CD4-positive, alpha-beta memory T cell (primary cell): ENCODE measurements at regions not wholly inside any gene's neighbourhood (a gene's known extent, or its start where the extent isn't known, plus 50 kb on each side); places are given as distances from the start of the nearest gene placed in this dataset.

Source experiments
- CTCF ChIA-PET: fragments of 350-600 bp; sonication (Branson Sonifier 250); formaldehyde crosslinking; loops from one replicate; lab custom pipeline; 2021; ENCODE audit warnings: inconsistent platforms; ENCODE audit not compliant: partially characterized antibody; lab: Charles Lee
- POLR2A ChIA-PET: fragments of 350-600 bp; sonication (Branson Sonifier 250); formaldehyde crosslinking; loops from one replicate; lab custom pipeline; 2021; ENCODE audit not compliant: partially characterized antibody; lab: Charles Lee
- DNase-seq, 5 donors: peaks; one replicate each; pipeline versions ENCODE4 v3.0.0 to v3.0.0-alpha.2; 2020 to 2022; ENCODE audit warnings: mixed read lengths in 1 of 5
- H3K27ac ChIP-seq: one replicate; pipeline ENCODE4 v1.7.0; 2013; ENCODE audit warnings: low read depth, low read length
- H3K27me3 ChIP-seq: 2 replicates; pipeline ENCODE4 v1.7.0; 2013; ENCODE audit warnings: mild to moderate bottlenecking, low read length, moderate library complexity; ENCODE audit not compliant: insufficient read depth
- H3K36me3 ChIP-seq: 2 replicates; pipeline ENCODE4 v1.7.0; 2013; ENCODE audit warnings: mild to moderate bottlenecking, low read length, moderate library complexity; ENCODE audit not compliant: insufficient read depth
- H3K4me1 ChIP-seq: 2 replicates; pipeline ENCODE4 v1.7.0; 2013; ENCODE audit warnings: mild to moderate bottlenecking, low read length, moderate library complexity; ENCODE audit not compliant: insufficient read depth
- H3K4me3 ChIP-seq, 2 donors: one replicate each; pipeline ENCODE4 v1.7.0; 2013; ENCODE audit warnings: low read length in 2 of 2, mild to moderate bottlenecking in 1 of 2
- H3K9me3 ChIP-seq, 2 donors: one replicate each; pipeline ENCODE4 v1.7.0; 2013; ENCODE audit warnings: low read length in 2 of 2, control low read depth in 1 of 2; ENCODE audit not compliant: control insufficient read depth in 1 of 2
- H3K27ac Mint-ChIP-seq, 7 donors: one replicate each; pipeline ENCODE4 v1.8.0; 2020 to 2021; ENCODE audit warnings: mixed read lengths in 7 of 7, mild to moderate bottlenecking in 6 of 7, inconsistent platforms in 3 of 7, moderate library complexity in 3 of 7
- H3K27me3 Mint-ChIP-seq, 2 donors: one replicate each; pipeline ENCODE4 v1.8.0; 2020 to 2021; ENCODE audit warnings: mixed read lengths in 2 of 2
- H3K36me3 Mint-ChIP-seq, 2 donors: one replicate each; pipeline ENCODE4 v1.8.0; 2020 to 2021; ENCODE audit warnings: mixed read lengths in 2 of 2, inconsistent platforms in 1 of 2, mild to moderate bottlenecking in 1 of 2
- H3K4me1 Mint-ChIP-seq, 4 donors: one replicate each; pipeline ENCODE4 v1.8.0; 2020 to 2021; ENCODE audit warnings: mixed read lengths in 4 of 4, mild to moderate bottlenecking in 1 of 4
- H3K4me3 Mint-ChIP-seq, 8 donors: one replicate each; pipeline ENCODE4 v1.8.0; 2020 to 2021; ENCODE audit warnings: mixed read lengths in 8 of 8, mild to moderate bottlenecking in 7 of 8, moderate library complexity in 6 of 8, inconsistent platforms in 3 of 8
- H3K9me3 Mint-ChIP-seq, 8 donors: one replicate each; pipeline ENCODE4 v1.8.0; 2020 to 2021; ENCODE audit warnings: mixed read lengths in 8 of 8, mild to moderate bottlenecking in 5 of 8, inconsistent platforms in 3 of 8, moderate library complexity in 1 of 8
- intact Hi-C: fragments of 100-400 bp; cut with micrococcal nuclease; formaldehyde crosslinking; loops from one replicate; pipeline ENCODE4 v1.15.1; 2023

GRCh38 chr13:89890806-89891205 lies 1456.7 kb upstream of the MIR17HG start:
- CTCF ChIA-PET = interaction anchor here (0.7 kb wide), 1 partner anchor 368 kb away, joined by 3 read pairs; no protein-coding TSS in a partner anchor
- intact Hi-C loops = no loop called here
- Histone ChIP-seq H3K4me3 (no peak overlapping the region), H3K4me1 (no peaks in the 10 kb centered on the region), H3K36me3 (no peaks in the 10 kb centered on the region), H3K9me3 (no peaks in the 10 kb centered on the region), H3K27ac (no peak overlapping the region), H3K27me3 (no peaks in the 10 kb centered on the region)
- H3K36me3 Mint-ChIP-seq = no peaks in the 10 kb centered on the region
- POLR2A ChIA-PET = no interaction called here
- no peak overlapping the region for H3K4me3 Mint-ChIP-seq
- H3K4me1 Mint-ChIP-seq = no peaks in the 10 kb centered on the region
- no peak overlapping the region for H3K27ac Mint-ChIP-seq
- no peaks in the 10 kb centered on the region for H3K27me3 Mint-ChIP-seq
- no peak for DNase-seq
- H3K9me3 Mint-ChIP-seq = peaks cover 0 to 13% (median 3%) of the 10 kb centered on the region in 8 donors

GRCh38 chr13:89891416-89891815 lies 1456.1 kb upstream of the MIR17HG start:
- peaks cover 0 to 16% (median 3%) of the 10 kb centered on the region in 8 donors for H3K9me3 Mint-ChIP-seq
- no peaks in the 10 kb centered on the region for H3K4me1 ChIP-seq
- no peak overlapping the region for H3K4me3 ChIP-seq
- no peak overlapping the region for H3K4me3 Mint-ChIP-seq
- intact Hi-C loops = no loop called here
- H3K9me3 ChIP-seq = no peaks in the 10 kb centered on the region
- H3K27ac Mint-ChIP-seq = no peak overlapping the region
- no peaks in the 10 kb centered on the region for H3K36me3 ChIP-seq
- CTCF ChIA-PET = no interaction called here
- DNase-seq = no peak
- no peaks in the 10 kb centered on the region for H3K27me3 ChIP-seq
- no peaks in the 10 kb centered on the region for H3K27me3 Mint-ChIP-seq
- POLR2A ChIA-PET = no interaction called here
- no peaks in the 10 kb centered on the region for H3K36me3 Mint-ChIP-seq
- H3K4me1 Mint-ChIP-seq = no peaks in the 10 kb centered on the region
- H3K27ac ChIP-seq = no peak overlapping the region

DNA sequence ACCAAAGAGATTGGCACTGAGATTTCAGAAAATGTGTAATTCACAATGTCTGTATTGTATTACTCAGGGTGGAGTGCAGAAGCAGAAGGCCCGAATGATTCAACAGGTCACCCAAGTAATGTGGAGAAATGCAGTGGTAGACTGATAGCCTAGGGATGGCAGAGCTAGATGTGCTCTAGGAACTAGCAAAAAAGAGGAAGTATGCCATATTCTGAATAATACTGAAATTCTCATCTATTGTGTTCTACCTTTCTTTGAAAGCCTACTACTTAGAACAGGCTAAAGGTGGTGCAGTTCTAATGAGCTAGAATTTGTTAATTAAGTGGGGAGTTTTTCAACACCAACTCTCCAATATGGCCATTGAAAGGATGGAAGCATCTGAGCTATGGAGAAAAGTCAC lies 1449.8 kb upstream of the MIR17HG start:
- Histone ChIP-seq H3K4me3 (no peak overlapping the region), H3K27ac (no peak overlapping the region), H3K36me3 (no peaks in the 10 kb centered on the region), H3K4me1 (no peaks in the 10 kb centered on the region), H3K27me3 (no peaks in the 10 kb centered on the region), H3K9me3 (no peaks in the 10 kb centered on the region)
- Mint-ChIP-seq H3K9me3 (peaks cover 0 to 9% (median 3%) of the 10 kb centered on the region in 8 donors), H3K27ac (no peak overlapping the region), H3K4me3 (no peak overlapping the region), H3K4me1 (no peaks in the 10 kb centered on the region), H3K27me3 (no peaks in the 10 kb centered on the region), H3K36me3 (no peaks in the 10 kb centered on the region)
- no peak for DNase-seq
- intact Hi-C loops = no loop called here
- CTCF ChIA-PET = no interaction called here
- POLR2A ChIA-PET = no interaction called here

GRCh38 chr13:89899302-89900103 lies 1448.0 kb upstream of the MIR17HG start:
- no peak overlapping the region for H3K4me3 ChIP-seq

DNA sequence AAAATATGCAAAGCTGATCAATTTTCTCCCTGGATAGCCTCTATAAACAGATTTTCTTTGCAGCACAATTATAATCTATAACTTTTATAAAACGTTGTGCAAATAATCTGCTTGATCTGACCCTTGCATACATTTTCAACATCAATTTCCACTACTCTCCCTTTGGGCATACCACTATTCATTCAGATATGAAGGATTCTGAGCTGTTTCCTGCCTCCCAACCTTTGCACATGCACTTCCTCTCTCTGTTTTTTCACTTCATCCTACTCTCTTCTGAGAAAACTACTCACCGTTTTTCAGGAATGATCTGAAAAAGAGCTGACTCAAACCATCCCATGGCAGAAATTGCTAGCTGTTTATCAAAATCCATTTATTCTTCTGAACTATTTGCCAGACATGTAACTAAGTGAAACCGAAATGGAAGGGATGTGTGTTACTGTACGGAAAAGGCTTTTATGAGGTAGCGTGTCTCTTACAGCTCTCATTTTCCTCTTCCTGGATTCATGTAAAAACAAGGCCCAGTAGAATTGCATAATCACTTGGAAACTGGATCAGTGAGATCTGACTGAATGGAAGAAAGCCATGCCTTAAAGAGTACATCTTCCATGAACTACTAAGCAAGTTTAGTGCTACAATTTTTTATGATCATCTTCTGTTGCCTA lies 1447.3 kb upstream of the MIR17HG start:
- DNase-seq = no peak
- ChIA-PET CTCF (no interaction called here), POLR2A (no interaction called here)
- no peaks in the 10 kb centered on the region for H3K4me1 ChIP-seq
- no peak overlapping the region for H3K4me3 ChIP-seq
- Mint-ChIP-seq H3K9me3 (peaks cover 0 to 8% (median 4%) of the 10 kb centered on the region in 8 donors), H3K36me3 (no peaks in the 10 kb centered on the region), H3K27ac (no peak overlapping the region), H3K27me3 (no peaks in the 10 kb centered on the region), H3K4me1 (no peaks in the 10 kb centered on the region), H3K4me3 (no peak overlapping the region)
- H3K27ac ChIP-seq = no peak overlapping the region
- no peaks in the 10 kb centered on the region for H3K9me3 ChIP-seq
- H3K36me3 ChIP-seq = no peaks in the 10 kb centered on the region
- H3K27me3 ChIP-seq = no peaks in the 10 kb centered on the region
- intact Hi-C loops = no loop called here

More at GRCh38 chr13:89899302-89900103, 1448.0 kb upstream of the MIR17HG start:
- H3K9me3 ChIP-seq = no peaks in the 10 kb centered on the region
- DNase-seq = no peak
- no peaks in the 10 kb centered on the region for H3K36me3 ChIP-seq
- H3K4me3 Mint-ChIP-seq = no peak overlapping the region
- H3K27me3 Mint-ChIP-seq = no peaks in the 10 kb centered on the region
- H3K27ac Mint-ChIP-seq = no peak overlapping the region
- H3K4me1 Mint-ChIP-seq = no peaks in the 10 kb centered on the region
- no peaks in the 10 kb centered on the region for H3K27me3 ChIP-seq
- POLR2A ChIA-PET = no interaction called here
- H3K4me1 ChIP-seq = no peaks in the 10 kb centered on the region
- no peak overlapping the region for H3K27ac ChIP-seq
- H3K36me3 Mint-ChIP-seq = no peaks in the 10 kb centered on the region
- intact Hi-C loops = no loop called here
- H3K9me3 Mint-ChIP-seq = peaks cover 0 to 8% (median 3%) of the 10 kb centered on the region in 8 donors
- CTCF ChIA-PET = no interaction called here

DNA sequence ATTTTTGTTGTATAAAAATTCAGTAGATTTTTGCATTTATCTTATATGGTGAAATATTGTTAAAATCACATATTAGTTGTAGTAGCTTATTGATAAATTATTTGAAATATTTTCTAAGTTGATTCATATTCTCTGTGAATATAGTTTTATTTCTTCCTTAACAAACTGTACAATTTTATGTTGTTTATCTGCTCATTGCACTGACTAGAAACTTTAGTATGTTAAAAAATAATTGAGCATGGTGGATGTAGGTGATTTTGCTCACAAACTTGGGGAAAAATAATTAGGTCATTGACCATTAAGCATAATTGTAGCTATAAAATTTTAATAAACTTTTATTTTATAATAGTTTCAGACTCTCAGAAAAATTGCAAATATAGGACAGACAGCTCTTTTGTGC lies 1445.3 kb upstream of the MIR17HG start:
- intact Hi-C loops = no loop called here
- POLR2A ChIA-PET = no interaction called here
- H3K27me3 Mint-ChIP-seq = no peaks in the 10 kb centered on the region
- no peak overlapping the region for H3K27ac Mint-ChIP-seq
- Histone ChIP-seq H3K4me3 (no peak overlapping the region), H3K27me3 (no peaks in the 10 kb centered on the region), H3K9me3 (no peaks in the 10 kb centered on the region), H3K36me3 (no peaks in the 10 kb centered on the region), H3K27ac (no peak overlapping the region), H3K4me1 (no peaks in the 10 kb centered on the region)
- CTCF ChIA-PET = interaction anchor here (1.4 kb wide), 1 partner anchor 9 kb away, joined by 3 read pairs; no protein-coding TSS in a partner anchor
- H3K36me3 Mint-ChIP-seq = no peaks in the 10 kb centered on the region
- no peak overlapping the region for H3K4me3 Mint-ChIP-seq
- peaks cover 0 to 7% (median 2%) of the 10 kb centered on the region in 8 donors for H3K9me3 Mint-ChIP-seq
- no peaks in the 10 kb centered on the region for H3K4me1 Mint-ChIP-seq
- no peak for DNase-seq

DNA sequence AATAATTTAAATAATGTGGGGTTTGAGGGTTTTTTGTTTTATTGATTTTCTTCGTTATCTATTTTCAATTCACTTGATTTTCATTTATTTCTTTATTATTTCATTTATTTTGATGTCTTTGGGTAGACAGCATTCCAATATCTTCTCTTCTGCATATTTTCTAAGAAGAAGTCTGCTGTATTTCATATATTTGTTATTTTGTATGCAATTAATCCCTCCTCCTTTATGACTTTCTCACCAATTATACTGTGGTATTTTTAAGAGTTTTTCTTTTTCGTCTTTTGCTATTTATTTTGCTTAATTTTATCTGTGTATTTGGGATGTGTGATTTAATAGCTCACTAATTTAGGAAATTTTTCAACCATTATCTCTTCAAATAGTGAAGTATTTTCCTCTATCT lies 1444.4 kb upstream of the MIR17HG start:
- Histone ChIP-seq H3K27me3 (no peaks in the 10 kb centered on the region), H3K4me1 (no peaks in the 10 kb centered on the region), H3K27ac (no peak overlapping the region), H3K4me3 (no peak overlapping the region), H3K9me3 (no peaks in the 10 kb centered on the region), H3K36me3 (no peaks in the 10 kb centered on the region)
- H3K27me3 Mint-ChIP-seq = no peaks in the 10 kb centered on the region
- H3K4me3 Mint-ChIP-seq = no peak overlapping the region
- H3K4me1 Mint-ChIP-seq = no peaks in the 10 kb centered on the region
- POLR2A ChIA-PET = no interaction called here
- no peak overlapping the region for H3K27ac Mint-ChIP-seq
- H3K9me3 Mint-ChIP-seq = peaks cover 0 to 5% (median 2%) of the 10 kb centered on the region in 8 donors
- intact Hi-C loops = no loop called here
- CTCF ChIA-PET = no interaction called here
- H3K36me3 Mint-ChIP-seq = no peaks in the 10 kb centered on the region
- no peak for DNase-seq
